Ectodermal cell (in vitro differentiated cells): ENCODE measurements at regions not wholly inside any gene's neighbourhood (a gene's known extent, or its start where the extent isn't known, plus 50 kb on each side); places are given as distances from the start of the nearest gene placed in this dataset.
A peak's percentile ranks its signal among the peaks of the same experiment; 100 is the strongest.
"Not testable (repeated sequence)": the region's sequence is repeated elsewhere in the genome, so short reads cannot be mapped to it uniquely, and the experiment has no call there.

Source experiments
- H3K27ac ChIP-seq: 2 replicates; pipeline ENCODE4 v1.7.0; 2013; ENCODE audit warnings: mild to moderate bottlenecking, low read depth, low read length; ENCODE audit not compliant: insufficient read depth, poor library complexity, severe bottlenecking
- H3K27me3 ChIP-seq: 2 replicates; pipeline ENCODE4 v1.7.0; 2013; ENCODE audit warnings: mild to moderate bottlenecking, low read length; ENCODE audit not compliant: insufficient read depth, control insufficient read depth, poor library complexity, severe bottlenecking
- H3K36me3 ChIP-seq: one replicate; pipeline ENCODE4 v1.7.0; 2013; ENCODE audit warnings: low read length; ENCODE audit not compliant: control insufficient read depth, insufficient read depth
- H3K4me1 ChIP-seq: one replicate; pipeline ENCODE4 v1.7.0; 2013; ENCODE audit warnings: low read length; ENCODE audit not compliant: control insufficient read depth, insufficient read depth
- H3K4me3 ChIP-seq: 2 replicates; pipeline ENCODE4 v1.7.0; 2013; ENCODE audit warnings: low read depth, low read length, control low read depth; ENCODE audit not compliant: insufficient read depth
- H3K9me3 ChIP-seq: 2 replicates; pipeline ENCODE4 v1.7.0; 2013; ENCODE audit warnings: mild to moderate bottlenecking, low read length, moderate library complexity; ENCODE audit not compliant: control insufficient read depth
- WGBS, 2 experiments: methylation state at CpG; one replicate each; pipeline ENCODE4 v1.1.7; 2013; ENCODE audit warnings: missing lambda C conversion rate in 2 of 2; 5-methylcytosine and 5-hydroxymethylcytosine counted together

DNA sequence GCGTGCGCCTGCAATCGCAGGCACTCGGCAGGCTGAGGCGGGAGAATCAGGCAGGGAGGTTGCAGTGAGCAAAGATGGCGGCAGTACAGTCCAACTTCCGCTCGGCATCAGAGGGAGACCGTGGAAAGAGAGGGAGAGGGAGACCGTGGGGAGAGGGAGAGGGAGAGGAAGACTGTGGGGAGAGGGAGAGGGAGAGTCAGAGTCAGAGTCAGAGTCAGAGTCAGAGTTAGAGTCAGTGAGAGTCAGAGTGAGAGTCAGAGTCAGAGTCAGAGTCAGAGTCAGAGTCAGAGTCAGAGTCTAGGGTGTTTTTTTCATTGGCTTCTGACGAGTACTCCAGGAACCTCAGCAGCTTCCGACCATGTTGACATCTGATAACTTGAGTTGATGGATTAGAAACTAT lies 75.6 kb upstream of the NMUR2 start:
- not testable (repeated sequence) for H3K27me3 ChIP-seq, H3K9me3 ChIP-seq, H3K4me1 ChIP-seq, H3K27ac ChIP-seq, H3K4me3 ChIP-seq, H3K36me3 ChIP-seq
- WGBS, 2 experiments = 96 to 98% methylated on average over 12 of the region's 12 CpGs

DNA sequence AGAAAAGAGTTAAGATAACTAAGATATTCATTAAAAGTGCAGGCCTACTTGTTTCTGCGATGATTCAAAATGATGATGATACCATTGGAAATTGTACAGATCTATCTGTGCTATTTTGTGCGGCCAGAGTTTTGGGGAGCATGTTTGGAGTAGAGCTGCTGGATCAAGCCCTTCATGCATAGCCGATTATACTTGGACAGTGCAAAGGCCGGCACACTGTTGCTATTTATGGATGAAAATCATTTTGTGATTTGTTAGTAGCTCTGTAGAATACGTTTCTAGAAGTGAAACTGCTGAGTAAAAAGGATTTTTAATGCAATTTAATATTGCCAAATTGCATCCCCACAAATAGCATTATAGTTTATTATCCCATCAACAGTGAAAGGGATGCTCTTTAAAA lies 82.1 kb upstream of the NMUR2 start:
- no peaks in the 10 kb centered on the region for H3K36me3 ChIP-seq
- H3K4me3 ChIP-seq = no peak overlapping the region
- H3K27me3 ChIP-seq = no peaks in the 10 kb centered on the region
- H3K9me3 ChIP-seq = no peaks in the 10 kb centered on the region
- 86 to 97% methylated on average over 5 of the region's 5 CpGs for WGBS, 2 experiments
- no peak overlapping the region for H3K27ac ChIP-seq
- no peaks in the 10 kb centered on the region for H3K4me1 ChIP-seq

DNA sequence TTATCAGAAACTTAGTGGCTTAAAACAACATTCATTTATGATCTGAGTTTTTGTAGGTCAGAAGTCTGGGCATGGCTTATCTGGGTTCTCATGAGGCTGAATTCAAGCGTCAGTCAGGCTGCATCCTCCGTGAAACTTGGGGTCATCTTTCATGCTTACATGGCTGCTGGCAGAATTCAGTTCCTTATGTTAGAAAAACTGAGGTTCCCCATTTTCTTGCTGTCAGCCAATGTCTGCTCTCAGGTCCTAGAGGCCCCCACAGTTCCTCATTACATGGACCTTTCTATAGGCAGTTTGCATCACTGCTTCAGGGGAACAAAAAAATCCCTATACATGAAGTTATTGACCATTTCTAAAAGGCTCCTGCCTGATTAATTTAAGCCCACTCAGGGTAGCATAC lies 83.8 kb upstream of the NMUR2 start:
- no peak overlapping the region for H3K4me3 ChIP-seq

DNA sequence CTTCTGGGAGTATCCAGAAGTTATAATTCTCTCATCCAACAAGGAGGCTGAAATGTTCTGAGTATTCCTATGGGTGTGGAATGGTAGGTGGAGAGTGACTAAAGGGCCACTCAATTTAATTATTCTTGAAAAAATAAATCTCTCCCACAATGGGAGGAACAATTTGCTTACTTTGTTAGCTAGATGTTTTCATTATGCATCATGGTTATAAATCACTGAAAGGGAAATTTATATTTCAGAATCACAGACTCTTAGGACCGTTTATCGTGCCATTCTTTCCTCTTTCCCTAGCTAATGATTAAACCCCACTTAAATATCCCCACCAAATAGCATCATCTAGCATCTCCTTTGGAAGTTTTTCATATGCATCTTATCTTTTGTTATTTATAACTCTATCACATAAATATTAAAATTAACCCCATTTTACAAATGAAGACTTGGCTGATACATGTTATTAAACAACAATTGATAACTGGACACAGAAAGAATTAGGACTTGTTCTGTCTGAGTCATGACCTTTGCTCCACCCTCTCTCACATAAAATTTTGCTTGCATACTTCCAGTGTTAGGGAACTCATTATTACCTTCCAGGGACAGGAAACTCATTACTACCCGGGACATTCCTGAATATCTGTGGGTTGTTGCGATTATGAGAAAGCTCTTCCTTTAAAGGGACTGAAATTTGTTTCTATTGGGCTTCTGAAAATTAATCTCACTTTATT lies 94.9 kb upstream of the NMUR2 start:
- Histone ChIP-seq H3K36me3 (no peaks in the 10 kb centered on the region), H3K9me3 (peaks cover 3% of the 10 kb centered on the region), H3K4me3 (no peak overlapping the region), H3K4me1 (no peaks in the 10 kb centered on the region), H3K27ac (no peak overlapping the region), H3K27me3 (no peaks in the 10 kb centered on the region)
- 66 to 85% methylated on average over 2 to 4 of the region's 4 CpGs for WGBS, 2 experiments

More for the DNA sequence above, 83.8 kb upstream of the NMUR2 start:
- WGBS, 2 experiments = 92 to 96% methylated on average over 2 of the region's 2 CpGs
- no peak overlapping the region for H3K27ac ChIP-seq
- no peaks in the 10 kb centered on the region for H3K4me1 ChIP-seq
- H3K9me3 ChIP-seq = no peaks in the 10 kb centered on the region
- no peaks in the 10 kb centered on the region for H3K36me3 ChIP-seq
- no peaks in the 10 kb centered on the region for H3K27me3 ChIP-seq

DNA sequence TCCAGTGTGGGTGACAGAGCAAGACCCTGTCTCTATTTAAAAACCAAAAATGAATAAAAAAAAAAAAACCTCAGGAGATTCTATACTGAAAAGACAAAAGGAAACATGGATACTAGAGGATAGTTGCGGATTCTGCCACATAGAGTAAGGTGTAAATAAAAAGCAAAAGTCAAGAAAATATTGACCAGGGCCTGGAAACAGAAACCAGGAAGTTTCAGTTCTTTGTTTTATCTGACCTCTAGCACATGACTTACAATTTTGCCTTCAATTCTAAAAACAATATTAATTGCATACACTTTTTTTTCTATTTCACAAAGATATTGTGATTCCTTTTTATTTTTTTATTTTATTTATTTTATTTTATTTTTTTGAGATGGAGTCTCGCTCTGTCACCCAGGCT lies 96.2 kb upstream of the NMUR2 start:
- no peaks in the 10 kb centered on the region for H3K36me3 ChIP-seq
- 77 to 84% methylated on average over 2 of the region's 2 CpGs for WGBS, 2 experiments

DNA sequence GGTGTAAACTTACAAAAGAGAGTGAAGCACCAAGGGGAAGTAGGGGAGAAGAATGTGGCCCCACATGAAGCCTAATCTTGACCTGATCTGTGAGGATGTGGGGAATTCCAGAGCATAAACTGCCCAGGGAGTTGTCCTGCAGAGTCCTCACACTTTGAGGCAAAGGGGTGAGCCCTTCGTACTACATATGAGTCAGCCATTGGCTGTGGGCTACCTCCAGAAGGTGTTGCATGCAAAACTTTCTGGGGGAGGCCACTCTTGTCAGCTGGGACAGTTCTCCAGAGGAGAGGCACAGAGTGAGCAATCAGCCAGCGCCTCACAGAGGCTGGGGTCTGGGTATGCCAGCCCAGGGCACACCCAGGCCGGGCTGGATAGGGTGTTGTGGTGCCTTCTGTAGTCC lies 98.1 kb upstream of the NMUR2 start:
- H3K4me3 ChIP-seq = no peak overlapping the region
- no peaks in the 10 kb centered on the region for H3K36me3 ChIP-seq
- no peaks in the 10 kb centered on the region for H3K4me1 ChIP-seq
- H3K27ac ChIP-seq = no peak overlapping the region
- H3K27me3 ChIP-seq = no peaks in the 10 kb centered on the region
- 92 to 94% methylated on average over 3 of the region's 3 CpGs for WGBS, 2 experiments
- H3K9me3 ChIP-seq = no peaks in the 10 kb centered on the region

More for the DNA sequence above, 96.2 kb upstream of the NMUR2 start:
- H3K27ac ChIP-seq = no peak overlapping the region
- no peak overlapping the region for H3K4me3 ChIP-seq
- H3K4me1 ChIP-seq = no peaks in the 10 kb centered on the region
- no peaks in the 10 kb centered on the region for H3K9me3 ChIP-seq
- no peaks in the 10 kb centered on the region for H3K27me3 ChIP-seq

DNA sequence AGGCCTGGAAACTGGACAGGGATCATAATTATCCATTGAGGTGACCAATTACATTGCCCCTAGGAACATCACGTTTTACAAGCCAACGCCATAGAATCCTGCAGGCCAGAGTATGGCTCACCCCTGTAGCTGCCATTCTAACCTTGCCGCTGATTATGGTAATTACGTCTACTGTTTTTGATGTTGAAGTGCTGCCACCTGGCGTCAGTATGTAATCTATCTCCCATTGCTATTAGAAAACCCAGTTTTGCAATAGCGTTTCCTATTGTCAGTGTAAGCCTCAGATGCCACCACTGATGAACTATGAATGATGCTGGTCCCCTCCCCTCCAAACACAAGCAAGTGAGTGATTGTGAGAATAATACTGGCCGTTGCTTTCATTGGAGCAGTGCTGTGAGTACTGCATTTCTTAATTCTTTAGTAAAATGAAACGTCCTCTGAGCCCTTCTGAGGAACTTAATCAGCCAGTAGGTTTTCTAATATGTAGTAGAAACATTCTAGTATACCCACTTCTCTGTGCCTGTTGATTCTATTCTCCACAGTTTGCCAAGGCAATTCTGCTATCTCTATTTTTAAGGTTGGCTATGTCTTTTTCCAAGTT lies 100.5 kb upstream of the NMUR2 start:
- no peaks in the 10 kb centered on the region for H3K36me3 ChIP-seq
- no peaks in the 10 kb centered on the region for H3K27me3 ChIP-seq
- 5 to 24% methylated on average over 7 to 8 of the region's 8 CpGs for WGBS, 2 experiments
- H3K4me3 ChIP-seq = no peak overlapping the region
- H3K4me1 ChIP-seq = no peaks in the 10 kb centered on the region
- no peak overlapping the region for H3K27ac ChIP-seq
- H3K9me3 ChIP-seq = no peaks in the 10 kb centered on the region

DNA sequence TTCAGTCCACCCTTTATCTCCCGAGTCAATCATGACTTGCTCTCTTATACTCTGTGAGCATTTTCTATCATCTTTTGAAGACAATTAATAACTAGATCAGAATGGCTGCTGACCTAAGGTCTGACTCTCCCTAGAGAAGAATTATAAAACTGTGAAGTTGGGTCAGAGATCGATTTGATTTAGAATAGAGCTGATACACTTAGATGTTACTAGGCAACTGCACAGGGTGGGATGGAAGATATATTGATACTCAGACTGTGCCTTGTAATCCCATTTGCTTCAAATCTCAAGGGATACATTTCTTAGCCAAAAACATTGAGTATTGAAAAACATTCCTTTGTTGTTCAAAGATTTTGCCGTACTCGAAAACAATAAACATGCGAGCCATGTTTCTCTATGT lies 106.0 kb upstream of the NMUR2 start:
- Histone ChIP-seq H3K27ac (peak overlapping the region; percentile 74), H3K4me3 (no peak overlapping the region), H3K4me1 (no peaks in the 10 kb centered on the region), H3K27me3 (no peaks in the 10 kb centered on the region), H3K36me3 (no peaks in the 10 kb centered on the region), H3K9me3 (no peaks in the 10 kb centered on the region)
- WGBS, 2 experiments = 82 to 91% methylated on average over 5 of the region's 5 CpGs

DNA sequence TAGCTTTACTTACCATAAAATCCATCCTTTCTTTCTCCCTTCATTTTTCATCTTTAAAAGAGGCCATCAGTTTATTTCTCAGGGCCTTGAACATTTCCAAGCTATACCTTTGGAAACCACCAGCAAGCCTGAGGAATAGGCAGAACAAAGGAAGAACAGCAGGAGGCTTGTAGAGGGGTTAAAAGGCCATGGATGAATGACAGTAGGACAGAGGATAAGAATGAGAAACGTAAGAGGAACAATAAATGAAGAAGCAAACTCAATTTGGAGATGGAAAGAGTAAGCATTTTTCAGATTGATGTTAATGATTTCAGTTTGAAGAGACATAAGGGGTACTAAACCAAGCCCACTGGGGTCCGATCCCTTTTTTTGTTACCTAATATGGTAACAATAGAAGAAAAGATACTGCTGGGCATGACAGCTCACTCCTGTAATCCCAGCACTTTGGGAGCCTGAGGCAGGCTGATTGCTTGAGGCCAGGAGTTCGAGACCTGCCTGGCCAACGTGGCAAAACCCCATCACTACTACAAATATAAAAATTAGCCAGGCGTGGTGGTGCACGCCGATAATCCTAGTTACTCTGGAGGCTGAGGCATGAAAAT lies 106.6 kb upstream of the NMUR2 start:
- Histone ChIP-seq H3K27ac (peak overlapping the region; percentile 74), H3K9me3 (no peaks in the 10 kb centered on the region), H3K27me3 (no peaks in the 10 kb centered on the region), H3K4me1 (no peaks in the 10 kb centered on the region), H3K4me3 (no peak overlapping the region), H3K36me3 (no peaks in the 10 kb centered on the region)
- 55% methylated on average over 7 of the region's 7 CpGs for WGBS, 2 experiments

DNA sequence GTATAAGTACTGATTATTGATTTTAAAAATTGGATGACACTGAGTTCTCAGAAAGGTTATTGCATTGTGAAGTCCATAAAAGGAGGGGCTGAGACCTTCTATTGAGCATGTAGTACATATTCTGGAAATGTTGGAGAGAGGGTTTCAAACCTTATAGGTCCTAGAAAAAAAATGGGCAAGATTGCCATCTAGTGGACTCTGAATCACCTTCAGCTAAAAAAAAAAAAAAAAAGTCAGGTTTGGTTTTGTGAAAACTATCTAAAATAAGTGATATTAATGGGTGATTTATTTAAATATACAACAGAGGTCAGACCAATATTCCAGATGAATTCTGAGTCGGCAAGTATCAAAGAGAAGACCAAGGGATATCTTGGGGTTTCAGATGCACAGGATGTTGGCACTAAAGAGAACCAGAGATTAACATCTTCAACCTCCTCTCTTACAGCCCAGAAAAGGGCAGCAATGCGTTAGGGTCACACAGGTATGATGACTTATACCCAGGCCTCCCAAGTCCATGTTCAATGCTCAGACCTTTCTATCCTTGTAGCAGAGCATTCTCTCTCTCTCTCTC lies 109.8 kb upstream of the NMUR2 start:
- H3K4me1 ChIP-seq = no peaks in the 10 kb centered on the region
- H3K36me3 ChIP-seq = no peaks in the 10 kb centered on the region
- H3K9me3 ChIP-seq = no peaks in the 10 kb centered on the region
- no peaks in the 10 kb centered on the region for H3K27me3 ChIP-seq
- no peak overlapping the region for H3K4me3 ChIP-seq
- WGBS, 2 experiments = 46 to 58% methylated on average over 2 of the region's 2 CpGs
- H3K27ac ChIP-seq = no peak overlapping the region
